C4-2B (cell line): ENCODE measurements at regions not wholly inside any gene's neighbourhood (a gene's known extent, or its start where the extent isn't known, plus 50 kb on each side); places are given as distances from the start of the nearest gene placed in this dataset.

ENCODE experiments used
- H3K27ac ChIP-seq: fragments of 450-650 bp; 2 replicates; pipeline ENCODE4 v1.5.1; 2017
- CTCF ChIP-seq: fragments of 450-650 bp; conservative IDR thresholded peaks from 2 replicates; pipeline ENCODE4 v1.5.1; 2017; ENCODE audit warnings: mild to moderate bottlenecking
- ZFX ChIP-seq: fragments of 450-650 bp; IDR thresholded peaks from 2 replicates; pipeline ENCODE4 v1.6.1; 2017

- TF ChIP-seq ZFX (no peak), CTCF (no peak)
- no peak overlapping the region for H3K27ac ChIP-seq
These were observed 398.5 kb downstream of the PTPRU start for GRCh38 chr1:29634746-29635335.

DNA sequence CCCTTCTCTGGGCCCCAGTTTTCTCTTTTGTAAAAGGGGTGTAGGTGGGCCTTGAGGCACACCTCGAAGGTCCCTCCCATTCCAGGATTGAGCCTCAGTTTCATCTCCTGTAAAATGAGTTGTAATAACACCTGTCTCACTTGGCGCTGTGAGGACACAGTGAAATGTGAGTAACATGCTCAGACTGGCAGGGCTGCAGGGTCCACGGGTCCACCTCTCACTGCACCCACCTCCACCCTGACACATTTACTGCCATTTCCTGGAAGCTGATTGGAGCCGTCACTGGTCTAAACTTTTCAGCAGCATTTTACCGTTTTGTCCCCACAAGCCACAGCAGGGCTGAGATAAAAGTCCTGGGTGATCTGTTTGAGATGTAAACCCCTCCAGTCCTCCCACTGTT, 398.0 kb downstream of the PTPRU start:
- TF ChIP-seq CTCF (no peak), ZFX (no peak)
- no peak overlapping the region for H3K27ac ChIP-seq

- TF ChIP-seq CTCF = no peak
- no peak overlapping the region for H3K27ac ChIP-seq
These were observed 397.4 kb downstream of the PTPRU start for GRCh38 chr1:29633771-29634170.

DNA sequence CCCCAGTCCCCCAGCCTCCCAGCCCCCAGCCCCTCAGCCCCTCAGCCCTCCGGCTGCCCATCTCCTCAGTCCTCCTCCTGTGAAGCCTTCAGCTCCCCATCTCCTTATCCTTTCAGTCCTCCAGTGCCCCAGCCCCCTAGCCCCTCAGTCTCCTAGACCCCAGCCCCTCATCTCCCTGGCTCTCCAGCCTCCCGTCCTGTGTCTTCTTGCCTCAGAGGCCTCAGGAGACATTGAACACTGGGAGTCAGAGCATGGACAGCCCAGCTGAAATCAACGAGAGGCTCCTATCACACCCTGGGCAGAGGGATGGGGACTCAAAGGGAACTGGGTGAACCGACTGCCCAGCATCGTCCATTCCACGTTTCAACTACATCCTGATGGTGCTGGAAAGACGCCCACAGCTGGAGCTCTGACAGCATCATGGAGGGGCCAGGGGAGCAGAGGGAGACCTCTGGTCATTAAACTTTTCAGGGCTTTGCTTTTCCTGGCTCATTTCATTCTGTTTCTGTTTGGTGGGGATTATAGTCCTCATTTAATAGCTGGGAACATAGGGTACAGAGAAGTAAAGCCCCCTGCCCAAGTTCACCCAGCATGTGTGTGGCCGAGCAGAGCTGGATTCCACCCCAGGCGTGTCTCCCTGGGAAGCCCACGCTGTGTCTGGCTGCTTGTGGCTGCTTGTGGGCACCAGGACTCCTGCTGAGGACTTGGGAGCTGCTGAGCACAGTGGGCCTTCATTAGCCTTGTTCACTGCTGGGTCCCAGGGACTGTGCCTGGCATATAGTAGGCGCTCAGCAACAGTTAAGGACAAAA, 396.7 kb downstream of the PTPRU start:
- TF ChIP-seq CTCF = no peak
- no peak for TF ChIP-seq ZFX
- no peak overlapping the region for H3K27ac ChIP-seq

GRCh38 chr1:29631836-29632805, 395.8 kb downstream of the PTPRU start:
- TF ChIP-seq CTCF (no peak), ZFX (no peak)
- no peak overlapping the region for H3K27ac ChIP-seq

- no peak overlapping the region for H3K27ac ChIP-seq
- TF ChIP-seq ZFX = no peak
- no peak for TF ChIP-seq CTCF
These were observed 395.0 kb downstream of the PTPRU start for GRCh38 chr1:29631361-29631760.
